LoVo (cell line): ENCODE measurements at regions not wholly inside any gene's neighbourhood (a gene's known extent, or its start where the extent isn't known, plus 50 kb on each side); places are given as distances from the start of the nearest gene placed in this dataset.
"Not testable (repeated sequence)": the region's sequence is repeated elsewhere in the genome, so short reads cannot be mapped to it uniquely, and the experiment has no call there.

Source experiments
- DNase-seq: peaks from one replicate; pipeline ENCODE4 v3.0.0-alpha.2; 2016; ENCODE audit warnings: low spot score

GRCh38 chrX:125678258-125678657, 358.6 kb downstream of the TEX13C start:
- DNase-seq, result no peak

DNA sequence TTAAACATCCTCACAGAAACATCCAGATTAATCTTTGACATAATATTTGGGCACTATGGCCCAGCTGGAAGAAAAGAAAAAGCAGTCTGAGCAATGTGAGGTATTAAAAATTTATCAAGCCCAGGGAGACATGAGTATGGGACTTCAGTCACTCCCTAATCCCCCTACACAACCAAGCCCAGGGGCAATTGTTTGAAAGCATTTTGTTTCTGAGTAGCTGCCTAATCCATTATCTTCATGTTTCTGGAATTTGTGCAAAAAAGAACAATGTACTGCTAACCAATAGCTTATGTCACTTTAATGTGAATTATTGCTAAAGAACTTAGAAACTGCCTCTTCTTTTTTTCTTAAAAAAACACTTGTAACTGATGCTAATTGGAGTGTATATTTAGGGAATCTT, 360.7 kb downstream of the TEX13C start:
- no peak for DNase-seq

DNA sequence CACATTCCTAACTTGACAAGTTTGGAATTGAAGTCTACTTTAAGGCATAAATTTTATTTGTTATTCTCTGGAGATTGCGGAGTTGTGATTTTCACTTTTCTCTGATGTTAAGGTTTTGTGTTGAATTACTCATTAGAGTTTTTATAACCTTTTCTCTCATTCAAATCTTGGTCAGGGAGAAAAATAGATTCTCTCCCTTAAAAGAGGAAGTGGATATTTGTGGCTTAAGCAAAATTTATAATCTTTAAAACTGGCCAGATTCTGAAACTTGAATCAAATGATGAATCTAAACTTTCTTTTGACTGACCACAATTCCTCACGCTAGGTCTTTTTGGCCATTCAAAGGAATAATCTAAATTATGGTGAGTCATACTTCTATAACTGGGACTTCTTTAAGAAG, 361.4 kb downstream of the TEX13C start:
- no peak for DNase-seq

DNA sequence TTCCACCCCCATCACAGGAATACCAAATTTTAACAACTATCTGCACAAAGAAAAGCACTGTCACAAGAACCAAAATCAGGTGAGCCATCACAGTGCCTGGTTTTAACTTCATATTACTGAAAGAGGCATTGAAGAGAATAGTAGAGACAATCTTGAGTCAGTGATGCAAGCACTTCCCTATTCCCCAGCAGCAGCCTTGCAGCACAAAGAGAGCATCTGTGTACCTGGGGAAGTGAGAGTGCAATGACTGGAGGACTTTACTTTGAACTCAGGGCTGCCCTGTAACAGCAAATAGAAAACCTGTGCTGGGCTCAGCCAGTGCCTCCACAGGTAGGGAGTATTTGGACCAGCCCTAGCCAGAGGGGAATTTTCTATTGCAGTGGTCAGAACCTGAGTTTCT, 361.8 kb downstream of the TEX13C start:
- DNase-seq, result no peak

- DNase-seq, result not testable (repeated sequence)
Observed at GRCh38 chrX:125690522-125690921, 370.9 kb downstream of the TEX13C start.

- no peak for DNase-seq
Observed at GRCh38 chrX:125694171-125694570, 374.5 kb downstream of the TEX13C start.

DNA sequence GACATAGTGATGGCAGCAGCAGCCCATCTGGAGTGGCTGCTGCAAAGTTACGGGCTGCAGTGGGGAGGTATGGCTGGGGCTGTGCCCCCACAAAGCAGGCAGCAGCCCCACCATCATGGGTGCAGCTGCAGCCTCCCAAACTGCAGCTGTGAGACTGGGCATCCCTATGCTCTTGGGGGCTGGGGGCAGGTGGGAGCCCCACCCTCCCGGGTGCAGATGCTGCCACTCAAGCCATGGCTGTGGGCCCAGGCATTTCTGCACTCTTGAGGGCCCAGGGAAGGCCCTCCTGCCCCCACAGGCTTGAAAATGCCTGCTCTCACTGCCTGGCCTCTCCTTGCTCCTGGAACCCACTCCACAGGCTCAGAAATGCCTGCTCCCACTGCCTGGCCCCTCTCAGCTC, 389.4 kb downstream of the TEX13C start:
- DNase-seq, result no peak

- DNase-seq, result no peak
Observed at GRCh38 chrX:125709532-125709931, 389.9 kb downstream of the TEX13C start.

DNA sequence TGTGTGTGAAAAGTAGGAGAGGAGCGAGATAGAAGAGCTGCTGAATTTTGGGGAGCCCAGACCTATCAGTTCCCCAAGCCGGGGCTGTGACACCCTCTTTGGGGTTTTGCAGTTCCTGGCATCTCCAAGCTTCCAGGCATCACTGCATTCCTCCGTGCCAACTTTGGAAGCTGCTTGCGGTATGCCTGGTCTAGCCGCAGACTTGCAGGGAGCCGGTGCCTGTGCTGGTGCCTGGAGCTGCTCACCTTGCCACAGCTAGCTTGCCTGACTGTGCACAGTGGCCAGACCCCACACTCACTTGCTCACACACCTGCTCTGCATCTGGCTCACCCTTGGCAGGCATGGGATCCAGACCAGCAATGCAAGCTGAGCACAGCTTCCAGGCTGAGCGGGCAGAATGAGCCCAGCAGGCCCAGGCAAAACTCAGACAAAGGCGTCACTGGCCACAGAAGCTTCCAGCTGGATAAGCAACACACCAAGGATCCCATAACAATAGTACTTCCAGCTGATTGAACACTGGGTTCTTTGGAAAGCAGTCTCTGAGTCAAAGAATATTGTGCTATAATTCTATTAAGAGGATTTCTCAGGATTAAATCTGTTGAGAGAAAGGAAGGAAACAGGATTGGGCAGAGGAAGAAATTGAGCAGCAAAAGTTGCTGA, 390.9 kb downstream of the TEX13C start:
- DNase-seq, result no peak

DNA sequence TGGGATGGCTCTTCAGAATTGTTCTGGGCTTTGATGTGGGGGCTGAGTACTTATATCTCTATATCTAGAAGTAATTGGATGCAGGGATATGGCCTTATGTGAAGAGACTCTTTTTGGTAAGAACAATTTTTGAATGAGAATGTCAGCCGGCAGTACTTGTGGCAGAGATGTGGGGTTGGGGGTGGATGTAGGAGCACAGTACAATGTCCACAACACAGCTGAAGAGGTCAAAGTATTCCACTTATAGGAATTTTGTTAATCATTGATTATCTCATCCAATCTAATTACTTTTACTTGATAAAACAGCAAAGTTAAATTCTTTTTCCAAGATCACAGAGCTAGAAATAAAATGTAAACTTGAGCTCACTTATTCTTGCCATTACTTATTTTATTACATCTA, 391.4 kb downstream of the TEX13C start:
- DNase-seq, result no peak

DNA sequence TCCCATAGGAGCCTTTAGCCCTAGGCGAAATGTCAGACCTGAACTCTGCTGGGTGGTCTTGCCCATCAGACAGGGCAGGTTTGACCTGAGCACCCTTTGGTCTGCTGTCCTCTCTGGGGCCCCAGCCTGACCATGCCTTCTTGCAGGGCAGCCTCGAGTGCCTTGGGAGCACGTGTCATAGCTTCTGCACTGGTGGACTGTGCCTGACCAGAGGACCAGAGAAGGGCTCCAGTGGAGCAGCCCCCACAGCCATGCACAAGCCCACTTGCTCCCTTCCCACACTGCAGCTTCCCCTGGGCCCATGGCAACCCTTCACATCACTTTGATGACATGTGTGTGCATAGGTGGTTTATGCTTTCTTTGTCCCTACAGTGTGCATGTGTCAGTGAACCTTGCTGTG, 394.0 kb downstream of the TEX13C start:
- DNase-seq, result no peak

GRCh38 chrX:125727117-125727516, 407.4 kb downstream of the TEX13C start:
- no peak for DNase-seq

GRCh38 chrX:125736008-125736729, 416.5 kb downstream of the TEX13C start:
- no peak for DNase-seq

DNA sequence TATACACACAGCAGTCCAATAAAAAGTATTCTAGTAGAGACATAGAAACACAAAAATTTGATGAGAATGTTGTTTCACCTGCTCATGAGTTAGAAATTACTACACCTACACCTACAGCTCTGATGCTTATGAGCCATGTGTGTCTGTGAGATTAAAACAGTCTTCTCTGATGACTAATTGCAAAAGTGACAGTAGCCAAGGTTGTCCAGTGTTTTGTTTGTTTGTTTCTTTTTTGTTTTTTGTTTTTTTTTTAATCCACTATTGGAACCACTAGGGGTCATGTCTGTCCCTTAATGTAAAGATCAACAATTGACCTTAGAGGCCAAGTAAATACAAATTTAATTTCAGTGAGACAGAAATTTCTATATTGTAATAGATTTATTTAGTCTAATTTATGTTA, 423.1 kb downstream of the TEX13C start:
- DNase-seq, result no peak

DNA sequence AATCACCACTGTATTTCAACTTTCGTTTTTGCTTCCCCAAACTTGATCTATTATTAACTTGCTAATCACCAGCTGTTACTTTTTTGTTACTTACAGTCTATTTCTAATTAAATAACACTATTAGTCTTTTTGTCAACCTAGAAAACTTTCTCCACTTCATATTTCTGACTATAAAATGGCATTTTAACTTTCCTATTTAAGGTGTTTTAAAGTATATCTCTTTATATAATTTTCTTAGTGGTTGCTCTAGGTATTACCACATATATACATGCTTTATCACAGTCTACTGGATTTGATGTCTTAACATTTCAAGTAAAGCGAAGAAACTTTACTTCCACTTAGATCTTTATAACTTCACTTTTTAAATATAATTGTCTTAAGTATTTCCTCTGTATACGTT, 421.2 kb downstream of the DCAF12L2 start:
- no peak for DNase-seq

- DNase-seq, result no peak
Observed at GRCh38 chrX:125757794-125758564, 408.1 kb downstream of the DCAF12L2 start.

DNA sequence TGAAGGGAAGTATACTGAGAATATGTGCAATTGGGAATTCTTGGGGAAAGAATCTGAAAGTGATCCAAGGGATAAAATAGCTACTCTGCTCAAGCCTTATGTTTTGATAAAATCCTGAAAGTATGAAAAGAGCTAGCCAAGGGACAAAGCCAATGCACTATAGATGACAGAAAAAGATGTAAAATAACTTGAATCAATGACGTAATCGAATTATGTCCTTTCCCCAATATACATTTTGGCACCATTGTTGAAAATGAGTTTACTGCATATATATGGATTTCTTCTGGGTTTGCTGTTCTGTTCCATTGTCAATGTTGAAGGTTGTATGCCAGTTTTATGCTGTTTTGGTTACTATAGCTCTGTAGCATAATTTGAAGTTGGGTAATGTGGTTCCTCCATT, 407.3 kb downstream of the DCAF12L2 start:
- no peak for DNase-seq

DNA sequence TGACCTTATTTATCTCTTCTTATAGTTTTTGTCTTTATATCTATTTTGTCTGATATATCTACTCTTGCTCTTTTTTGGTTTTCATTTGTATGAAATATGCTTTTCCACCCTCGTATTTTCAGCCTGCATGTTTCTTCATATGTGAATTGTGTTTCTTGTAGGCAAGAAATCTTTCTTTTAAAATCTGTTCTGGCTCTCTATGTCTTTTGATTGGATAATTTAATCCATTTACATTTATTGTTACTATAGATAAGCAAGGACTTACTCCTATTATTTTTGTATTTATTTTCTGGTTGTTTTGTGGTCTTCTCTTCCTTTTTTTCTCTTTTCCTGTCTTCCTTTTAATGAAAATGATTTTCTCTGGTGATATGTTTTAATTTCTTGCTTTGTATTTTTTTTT, 403.1 kb downstream of the DCAF12L2 start:
- DNase-seq, result no peak

- DNase-seq, result no peak
Observed at GRCh38 chrX:125765347-125765746, 400.7 kb downstream of the DCAF12L2 start.

- DNase-seq, result no peak
Observed at GRCh38 chrX:125769628-125770027, 396.5 kb downstream of the DCAF12L2 start.

DNA sequence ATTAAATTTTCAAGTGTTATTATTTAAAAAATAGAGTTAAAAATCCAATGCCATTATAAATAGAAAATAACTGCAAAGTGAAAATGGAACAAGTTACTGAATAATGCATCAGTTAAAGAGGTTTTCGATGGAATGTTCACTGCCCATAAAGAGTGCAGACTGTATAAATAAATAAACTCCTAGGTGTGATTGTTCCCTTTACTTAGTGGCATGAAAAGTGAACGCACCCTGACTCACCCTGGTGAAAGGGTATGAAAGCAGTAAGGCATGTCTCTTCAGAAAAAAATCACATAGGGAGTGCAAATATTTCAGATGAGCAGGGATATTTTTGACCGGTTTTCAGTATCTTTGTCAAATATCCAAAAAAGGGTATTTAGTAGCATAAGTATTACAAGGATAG, 387.8 kb downstream of the DCAF12L2 start:
- DNase-seq, result no peak

DNA sequence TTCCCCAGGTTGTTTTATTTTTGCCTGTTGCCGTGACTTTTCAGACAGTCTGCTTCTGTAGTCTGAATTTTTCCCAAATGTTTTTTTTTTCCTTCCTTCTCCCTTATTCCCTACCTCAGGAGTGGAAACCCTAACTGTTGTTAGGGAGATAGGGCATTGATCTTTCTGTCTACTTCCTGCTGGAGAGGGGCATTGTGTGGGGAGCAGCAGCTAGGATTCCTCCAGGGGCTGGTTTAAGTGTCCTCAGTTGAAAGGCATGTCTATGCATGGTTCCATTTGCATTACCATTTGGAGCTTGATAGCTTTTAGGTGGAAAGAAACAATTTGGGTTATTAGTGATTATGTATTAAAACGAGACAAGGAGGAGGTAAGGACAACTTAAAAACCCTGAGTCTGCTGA, 383.9 kb downstream of the DCAF12L2 start:
- no peak for DNase-seq

DNA sequence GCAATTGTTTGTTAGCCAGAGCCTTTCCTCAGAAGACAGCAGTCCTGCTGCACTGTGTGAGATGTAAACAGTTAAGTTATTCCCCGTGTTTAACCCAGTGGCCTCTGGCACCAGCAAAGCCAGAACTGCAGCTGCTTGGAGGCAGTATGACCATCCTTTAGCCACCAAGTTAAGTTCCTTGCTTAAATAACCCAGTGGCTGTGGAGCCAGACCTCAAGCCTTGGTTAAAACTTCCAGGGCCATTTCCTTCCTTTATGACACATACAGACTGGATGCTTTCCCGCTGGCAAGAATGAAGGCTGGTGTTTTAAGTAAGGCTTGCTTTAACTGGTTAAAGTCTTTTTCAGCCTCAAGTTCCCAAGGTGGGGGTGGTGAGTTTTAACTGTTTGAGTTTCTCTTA, 379.8 kb downstream of the DCAF12L2 start:
- DNase-seq, result no peak
